ENCODE measurements at regions not wholly inside any gene's neighbourhood (a gene's known extent, or its start where the extent isn't known, plus 50 kb on each side); places are given as distances from the start of the nearest gene placed in this dataset.
A peak's percentile ranks its signal among the peaks of the same experiment; 100 is the strongest.

DNA sequence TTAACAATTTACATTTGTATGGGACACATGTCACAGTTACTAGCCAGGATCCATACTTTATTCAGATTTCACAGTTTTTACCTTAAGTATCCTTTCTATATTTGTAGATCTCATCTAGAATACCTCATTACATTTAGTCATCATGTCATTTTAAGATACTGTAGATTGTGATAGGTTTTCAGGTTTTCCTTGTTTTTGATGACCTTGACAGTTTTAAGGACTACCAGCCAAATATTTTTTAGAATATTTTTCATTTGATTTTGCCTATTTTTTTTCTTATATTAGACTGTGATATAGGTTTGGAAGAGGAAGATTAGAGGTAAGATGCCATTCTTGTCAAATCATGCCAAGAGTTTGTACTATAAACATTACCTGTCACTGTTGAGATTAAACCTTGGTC, 460.3 kb downstream of the ANKRD7 start:
- no peak overlapping the region for H2AK9ac ChIP-seq (replicated peaks; ENCODE audit: low read depth, low read length, poor library complexity)

More for the DNA sequence above, 460.3 kb downstream of the ANKRD7 start:
- ATAC-seq (ENCODE audit: low read depth), result no peak
- POLR2A ChIA-PET (ENCODE audit: unreplicated experiment), result no interaction called here
- no peak overlapping the region for H3K9ac ChIP-seq (ENCODE audit: low read depth, low read length)
- H3K4me1 ChIP-seq (ENCODE audit: control insufficient read depth, insufficient read depth, low read length), result no peaks in the 10 kb centered on the region
- DNase-seq, result no peak
- H2BK120ac ChIP-seq (ENCODE audit: low read depth, low read length), result no peak overlapping the region
- dilution Hi-C loops (cut with HindIII; ENCODE audit: low sequenced_read_pairs, unreplicated experiment) (no loop called here), in situ Hi-C loops (cut with MboI; ENCODE audit: low sequenced_read_pairs) (no loop called here), intact Hi-C loops (cut with micrococcal nuclease) (no loop called here)
- no peak overlapping the region for H2BK20ac ChIP-seq (ENCODE audit: low read depth, low read length)
- H3K79me1 ChIP-seq (ENCODE audit: low read depth in 1 of 2, low read length in 2 of 2), result no peaks in the 10 kb centered on the region
- no peak overlapping the region for H4K5ac ChIP-seq (ENCODE audit: low read depth, low read length)
- no peaks in the 10 kb centered on the region for H3K36me3 ChIP-seq (ENCODE audit: control insufficient read depth, insufficient read depth, low read length)
- no peaks in the 10 kb centered on the region for H4K20me1 ChIP-seq (ENCODE audit: insufficient read depth, low read length)
- H3K4ac ChIP-seq (ENCODE audit: low read depth, low read length), result no peak overlapping the region
- no peak overlapping the region for H3K27ac ChIP-seq (ENCODE audit: insufficient read depth, low read length)
- BruUV-seq (replicated peaks), result no TSS peak
- H3K4me3 ChIP-seq (ENCODE audit: insufficient read depth, low read depth, low read length), result no peak overlapping the region
- CTCF ChIA-PET, result no interaction called here
- no peak overlapping the region for H2BK5ac ChIP-seq (ENCODE audit: low read depth, low read length, poor library complexity, severe bottlenecking)
- no peak overlapping the region for H2BK15ac ChIP-seq (ENCODE audit: low read depth, low read length)
- H4K91ac ChIP-seq (ENCODE audit: insufficient read depth, low read depth, low read length), result no peak overlapping the region
- no peak overlapping the region for H2AK5ac ChIP-seq (ENCODE audit: low read depth, low read length)
- peaks cover 2% of the 10 kb centered on the region; the same call in 1 of the 2 replicates for H3K9me3 ChIP-seq (ENCODE audit: control insufficient read depth, insufficient read depth, low read length)
- TF ChIP-seq NFE2L2 (IDR thresholded peaks at IDR 0.05; ENCODE audit: low read depth, low read length) (no peak), MAFK (IDR thresholded peaks at IDR 0.05; ENCODE audit: low read depth, low read length) (peak; percentile 58)
- no peak overlapping the region for H3K56ac ChIP-seq (ENCODE audit: extremely low read depth, insufficient read depth, low read length)
- H3K18ac ChIP-seq (ENCODE audit: low read depth, low read length), result no peak overlapping the region
- no peak overlapping the region for H3K14ac ChIP-seq (replicated peaks; ENCODE audit: low read depth, low read length)
- H3K23ac ChIP-seq (ENCODE audit: low read depth, low read length), result no peak overlapping the region
- H2AFZ ChIP-seq (replicated peaks; ENCODE audit: low read length, poor library complexity), result no peak overlapping the region
- no peak overlapping the region for H4K8ac ChIP-seq (ENCODE audit: low read depth in 2 of 2, low read length in 2 of 2)
- H3K9me1 ChIP-seq (ENCODE audit: insufficient read depth, low read length), result no peaks in the 10 kb centered on the region
- no peak overlapping the region for H3K4me2 ChIP-seq (ENCODE audit: low read depth, low read length)
- no peaks in the 10 kb centered on the region for H3K27me3 ChIP-seq (ENCODE audit: control insufficient read depth, insufficient read depth, low read length)

Measured in IMR-90 (cell line).